AG04450 (cell line): ENCODE measurements at regions not wholly inside any gene's neighbourhood (a gene's known extent, or its start where the extent isn't known, plus 50 kb on each side); places are given as distances from the start of the nearest gene placed in this dataset.
"Not testable (repeated sequence)": the region's sequence is repeated elsewhere in the genome, so short reads cannot be mapped to it uniquely, and the experiment has no call there.

Experiments
- CTCF ChIA-PET: fragments of 300-600, 350-600 bp; formaldehyde crosslinking; extraction: SDS; loops from one replicate; lab custom pipeline; 2022; ENCODE audit warnings: antibody characterized with exemption, inconsistent platforms; lab: Charles Lee
- POLR2A ChIA-PET: fragments of 350-600 bp; formaldehyde crosslinking; extraction: SDS; loops from one replicate; lab custom pipeline; 2021; ENCODE audit warnings: antibody characterized with exemption, inconsistent platforms; lab: Yijun Ruan, JAX
- DNase-seq: peaks from one replicate; pipeline ENCODE4 v3.0.0-alpha.2; 2011; ENCODE audit warnings: low read depth, low spot score
- H3K27ac ChIP-seq: one replicate; pipeline ENCODE4 v1.5.1; 2012; ENCODE audit warnings: low read depth, low read length, control low read depth
- H3K27me3 ChIP-seq: one replicate; pipeline ENCODE4 v1.6.0; 2012; ENCODE audit warnings: low read length; ENCODE audit not compliant: control insufficient read depth, insufficient read depth
- H3K4me3 ChIP-seq: 2 replicates; pipeline ENCODE4 v1.5.1; 2011; ENCODE audit warnings: mild to moderate bottlenecking, low read depth, low read length, control low read depth
- H3K9me3 ChIP-seq: 2 replicates; pipeline ENCODE4 v1.5.1; 2012; ENCODE audit warnings: low read length; ENCODE audit not compliant: control insufficient read depth, insufficient read depth
- CTCF ChIP-seq: IDR thresholded peaks from 2 replicates; pipeline ENCODE4 v1.5.1; 2011; ENCODE audit warnings: low read depth, low read length, control low read depth, inconsistent platforms

- TF ChIP-seq CTCF, result no peak
- POLR2A ChIA-PET, result no interaction called here
- Histone ChIP-seq H3K9me3 (peaks cover 6% of the 10 kb centered on the region; the same call in 1 of the 2 replicates), H3K27ac (no peak overlapping the region), H3K4me3 (no peak overlapping the region), H3K27me3 (peaks cover 7% of the 10 kb centered on the region)
- no peak for DNase-seq
- CTCF ChIA-PET, result no interaction called here
These were observed 103.5 kb downstream of the MICALL2 start for GRCh38 chr7:1355568-1356340.

- POLR2A ChIA-PET, H3K4me3 ChIP-seq, H3K27me3 ChIP-seq, H3K27ac ChIP-seq, DNase-seq, CTCF ChIA-PET, H3K9me3 ChIP-seq: not testable (repeated sequence)
These were observed 102.4 kb downstream of the MICALL2 start for GRCh38 chr7:1356853-1357252.

- CTCF ChIA-PET, H3K27ac ChIP-seq, DNase-seq, H3K27me3 ChIP-seq, H3K9me3 ChIP-seq, H3K4me3 ChIP-seq, POLR2A ChIA-PET: not testable (repeated sequence)
These were observed 102.0 kb downstream of the MICALL2 start for GRCh38 chr7:1357260-1357600.

GRCh38 chr7:1357601-1358271 is 101.5 kb downstream of the MICALL2 start:
- peaks cover 6% of the 10 kb centered on the region; the same call in 1 of the 2 replicates for H3K9me3 ChIP-seq
- no peak for DNase-seq
- CTCF ChIA-PET, result no interaction called here
- no peak overlapping the region for H3K27ac ChIP-seq
- TF ChIP-seq CTCF, result no peak
- peaks cover 10% of the 10 kb centered on the region for H3K27me3 ChIP-seq
- POLR2A ChIA-PET, result no interaction called here
- H3K4me3 ChIP-seq, result no peak overlapping the region

- Histone ChIP-seq H3K27me3 (peaks cover 13% of the 10 kb centered on the region), H3K27ac (no peak overlapping the region), H3K9me3 (peaks cover 6% of the 10 kb centered on the region; the same call in 1 of the 2 replicates), H3K4me3 (no peak overlapping the region)
- ChIA-PET POLR2A (no interaction called here), CTCF (no interaction called here)
- no peak for DNase-seq
- TF ChIP-seq CTCF, result no peak
These were observed 100.8 kb downstream of the MICALL2 start for GRCh38 chr7:1358376-1359050.
